NOMO-1 treated with dmso at 0.1 percent for 144 hours (cell line): ENCODE measurements at regions not wholly inside any gene's neighbourhood (a gene's known extent, or its start where the extent isn't known, plus 50 kb on each side); places are given as distances from the start of the nearest gene placed in this dataset.

Experiments used
- DNase-seq: peaks from one replicate; lab custom pipeline; 2025; ENCODE audit not compliant: unreplicated experiment; lab: John Stamatoyannopoulos, UW

- no peak for DNase-seq
Measured at GRCh38 chr10:129393812-129394211, 73.2 kb upstream of the MGMT start.

GRCh38 chr10:129394518-129395328 lies 72.3 kb upstream of the MGMT start:
- no peak for DNase-seq

- DNase-seq = no peak
Measured at GRCh38 chr10:129396021-129396722, 70.9 kb upstream of the MGMT start.

GRCh38 chr10:129397198-129397974 lies 69.7 kb upstream of the MGMT start:
- DNase-seq = no peak

- DNase-seq = no peak
Measured at GRCh38 chr10:129398711-129399141, 68.3 kb upstream of the MGMT start.

GRCh38 chr10:129400426-129400825 lies 66.6 kb upstream of the MGMT start:
- no peak for DNase-seq

- no peak for DNase-seq
Measured at GRCh38 chr10:129402459-129402858, 64.6 kb upstream of the MGMT start.

- no peak for DNase-seq
Measured at GRCh38 chr10:129404091-129404490, 63.0 kb upstream of the MGMT start.

GRCh38 chr10:129405389-129405788 lies 61.7 kb upstream of the MGMT start:
- no peak for DNase-seq

- DNase-seq = no peak
Measured at GRCh38 chr10:129410688-129411392, 56.2 kb upstream of the MGMT start.

- no peak for DNase-seq
Measured at GRCh38 chr10:129411393-129411705, 55.7 kb upstream of the MGMT start.

- DNase-seq = no peak
Measured at GRCh38 chr10:129411772-129412171, 55.3 kb upstream of the MGMT start.

- no peak for DNase-seq
Measured at GRCh38 chr10:129413024-129413423, 54.0 kb upstream of the MGMT start.

- DNase-seq = no peak
Measured at GRCh38 chr10:129415215-129416140, 51.6 kb upstream of the MGMT start.

GRCh38 chr10:129416155-129416554 lies 50.9 kb upstream of the MGMT start:
- DNase-seq = no peak

GRCh38 chr10:129416956-129417765 lies 49.9 kb upstream of the MGMT start:
- no peak for DNase-seq
